ENCODE measurements at regions not wholly inside any gene's neighbourhood (a gene's known extent, or its start where the extent isn't known, plus 50 kb on each side); places are given as distances from the start of the nearest gene placed in this dataset.

GRCh38 chr5:167843881-167844572, 447.4 kb upstream of the WWC1 start:
- Histone ChIP-seq H3K4me3 (replicated peaks; ENCODE audit: low read depth, low read length) (no peak overlapping the region), H3K36me3 (ENCODE audit: control insufficient read depth, insufficient read depth, low read length) (no peaks in the 10 kb centered on the region), H3K27me3 (replicated peaks; ENCODE audit: control insufficient read depth, insufficient read depth, low read length) (no peaks in the 10 kb centered on the region)
- TF ChIP-seq CTCF (IDR thresholded peaks at IDR 0.05; ENCODE audit: insufficient read depth, low read length, poor library complexity, severe bottlenecking) = no peak
- no peak for DNase-seq (ENCODE audit: extremely low read depth, insufficient read length)

- H3K4me3 ChIP-seq (replicated peaks; ENCODE audit: low read depth, low read length) = no peak overlapping the region
- no peak for TF ChIP-seq CTCF (IDR thresholded peaks at IDR 0.05; ENCODE audit: insufficient read depth, low read length, poor library complexity, severe bottlenecking)
- H3K27me3 ChIP-seq (replicated peaks; ENCODE audit: control insufficient read depth, insufficient read depth, low read length) = no peaks in the 10 kb centered on the region
- DNase-seq (ENCODE audit: extremely low read depth, insufficient read length) = no peak
- no peaks in the 10 kb centered on the region for H3K36me3 ChIP-seq (ENCODE audit: control insufficient read depth, insufficient read depth, low read length)
These were observed 445.5 kb upstream of the WWC1 start for GRCh38 chr5:167845952-167846351.

DNA sequence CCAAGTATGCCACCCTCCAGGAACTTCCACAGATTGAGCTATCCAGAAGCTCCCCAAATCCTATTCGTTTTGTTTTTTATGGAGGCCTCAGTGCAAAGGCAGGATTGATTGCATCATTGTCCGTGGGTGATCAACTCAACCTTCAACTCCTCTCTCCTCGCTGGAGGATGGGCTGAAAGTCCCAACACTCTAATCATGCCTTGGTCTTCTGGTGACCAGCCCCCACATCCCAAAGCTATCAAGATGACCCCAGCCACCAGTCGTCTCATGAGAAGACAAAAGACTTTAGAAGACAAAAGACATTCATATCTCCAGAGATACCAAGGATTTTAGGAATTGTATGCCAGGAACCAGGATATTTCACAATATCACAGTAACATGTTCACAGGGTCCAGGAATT, 441.6 kb upstream of the WWC1 start:
- H3K4me3 ChIP-seq (replicated peaks; ENCODE audit: low read depth, low read length) = no peak overlapping the region
- DNase-seq (ENCODE audit: extremely low read depth, insufficient read length) = no peak

GRCh38 chr5:167850911-167851310, 440.5 kb upstream of the WWC1 start:
- H3K4me3 ChIP-seq (replicated peaks; ENCODE audit: low read depth, low read length) = no peak overlapping the region
- H3K27me3 ChIP-seq (replicated peaks; ENCODE audit: control insufficient read depth, insufficient read depth, low read length) = no peaks in the 10 kb centered on the region
- no peaks in the 10 kb centered on the region for H3K36me3 ChIP-seq (ENCODE audit: control insufficient read depth, insufficient read depth, low read length)
- DNase-seq (ENCODE audit: extremely low read depth, insufficient read length) = no peak
- TF ChIP-seq CTCF (IDR thresholded peaks at IDR 0.05; ENCODE audit: insufficient read depth, low read length, poor library complexity, severe bottlenecking) = no peak

More for the DNA sequence above, 441.6 kb upstream of the WWC1 start:
- TF ChIP-seq CTCF (IDR thresholded peaks at IDR 0.05; ENCODE audit: insufficient read depth, low read length, poor library complexity, severe bottlenecking) = no peak
- no peaks in the 10 kb centered on the region for H3K36me3 ChIP-seq (ENCODE audit: control insufficient read depth, insufficient read depth, low read length)
- no peaks in the 10 kb centered on the region for H3K27me3 ChIP-seq (replicated peaks; ENCODE audit: control insufficient read depth, insufficient read depth, low read length)

- H3K27me3 ChIP-seq (replicated peaks; ENCODE audit: control insufficient read depth, insufficient read depth, low read length) = no peaks in the 10 kb centered on the region
- no peak for DNase-seq (ENCODE audit: extremely low read depth, insufficient read length)
- no peaks in the 10 kb centered on the region for H3K36me3 ChIP-seq (ENCODE audit: control insufficient read depth, insufficient read depth, low read length)
- H3K4me3 ChIP-seq (replicated peaks; ENCODE audit: low read depth, low read length) = no peak overlapping the region
- no peak for TF ChIP-seq CTCF (IDR thresholded peaks at IDR 0.05; ENCODE audit: insufficient read depth, low read length, poor library complexity, severe bottlenecking)
These were observed 440.0 kb upstream of the WWC1 start for GRCh38 chr5:167851416-167851815.

DNA sequence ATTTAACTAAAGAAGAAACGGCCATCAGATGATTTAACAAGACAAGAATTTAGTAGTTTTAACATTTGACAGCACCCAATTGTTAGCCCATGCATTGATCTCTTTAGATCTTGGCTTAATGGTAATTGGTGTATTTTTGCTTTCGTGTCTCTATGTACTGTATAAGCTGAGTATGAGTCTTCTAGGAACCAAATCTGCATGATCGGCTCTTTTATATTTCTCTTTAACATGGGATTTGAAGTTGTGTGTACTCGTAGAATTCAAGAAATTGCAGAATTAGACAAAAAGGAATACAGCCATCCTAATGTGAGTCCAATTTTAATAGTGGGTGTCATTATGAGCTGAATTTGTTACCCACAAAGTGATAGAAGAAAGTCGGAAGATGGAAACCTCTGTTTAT, 438.9 kb upstream of the WWC1 start:
- no peak for DNase-seq (ENCODE audit: extremely low read depth, insufficient read length)
- no peak for TF ChIP-seq CTCF (IDR thresholded peaks at IDR 0.05; ENCODE audit: insufficient read depth, low read length, poor library complexity, severe bottlenecking)
- Histone ChIP-seq H3K36me3 (ENCODE audit: control insufficient read depth, insufficient read depth, low read length) (no peaks in the 10 kb centered on the region), H3K27me3 (replicated peaks; ENCODE audit: control insufficient read depth, insufficient read depth, low read length) (no peaks in the 10 kb centered on the region), H3K4me3 (replicated peaks; ENCODE audit: low read depth, low read length) (no peak overlapping the region)
